HFFc6 (cell line): ENCODE measurements at regions not wholly inside any gene's neighbourhood (a gene's known extent, or its start where the extent isn't known, plus 50 kb on each side); places are given as distances from the start of the nearest gene placed in this dataset.

Source experiments
- DNase-seq: peaks from one replicate; pipeline ENCODE4 v3.0.0-alpha.2; 2018
- H3K27ac Mint-ChIP-seq: 2 replicates; pipeline ENCODE4 v1.8.0; 2020; ENCODE audit warnings: mild to moderate bottlenecking, mixed read lengths
- H3K27me3 Mint-ChIP-seq: 2 replicates; pipeline ENCODE4 v1.8.0; 2021; ENCODE audit warnings: mild to moderate bottlenecking, moderate library complexity, mixed read lengths; ENCODE audit not compliant: insufficient read depth
- H3K36me3 Mint-ChIP-seq: 2 replicates; pipeline ENCODE4 v1.8.0; 2021; ENCODE audit warnings: low read depth, mixed read lengths
- H3K4me1 Mint-ChIP-seq: 2 replicates; pipeline ENCODE4 v1.8.0; 2020; ENCODE audit warnings: low read depth, mixed read lengths
- H3K4me3 Mint-ChIP-seq: 2 replicates; pipeline ENCODE4 v1.8.0; 2020; ENCODE audit warnings: mild to moderate bottlenecking, moderate library complexity, mixed read lengths
- H3K9me3 Mint-ChIP-seq: 2 replicates; pipeline ENCODE4 v1.8.0; 2020; ENCODE audit warnings: mild to moderate bottlenecking, mixed read lengths
- TF ChIP-seq, protein P1 (sequence below): fragments of 200-600 bp; sonication (generic); IDR thresholded peaks from 2 replicates; pipeline ENCODE4 v1.5.0; 2021; ENCODE audit warnings: antibody characterized with exemption, mild to moderate bottlenecking

DNA sequence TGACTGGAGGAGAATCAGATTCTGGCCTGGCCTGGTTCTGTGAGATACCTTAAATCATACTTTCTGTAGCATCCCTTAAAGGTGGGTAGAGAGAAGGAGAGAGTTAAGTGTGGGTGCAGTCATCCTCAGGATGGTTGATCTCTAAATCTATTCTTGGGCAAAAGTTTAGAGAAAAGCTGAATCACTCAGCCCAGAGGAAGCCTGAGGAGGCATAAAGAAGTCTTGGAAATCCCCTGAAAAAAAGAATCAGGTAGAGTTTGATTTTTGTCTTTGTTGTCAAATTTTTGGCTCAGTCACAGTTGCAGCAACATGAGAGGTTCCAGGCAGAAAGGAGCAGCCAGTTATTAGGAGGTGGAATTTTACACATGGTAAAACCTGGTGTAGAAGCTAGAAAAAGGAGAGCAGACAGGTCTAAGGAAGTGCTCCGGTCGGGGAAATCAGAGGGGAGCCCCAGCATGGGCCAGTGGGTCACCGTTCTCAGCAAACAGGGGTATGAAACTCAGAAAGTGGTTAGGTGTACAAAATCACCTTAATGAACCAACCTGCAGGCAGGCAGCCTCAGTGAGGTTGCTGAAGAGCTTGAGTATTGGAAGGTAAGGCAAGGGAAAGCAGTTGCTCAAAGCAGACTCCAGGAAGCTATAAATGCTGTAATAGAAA, 116.2 kb upstream of the CNTLN start:
- no peak for DNase-seq
- Mint-ChIP-seq H3K4me1 (peaks cover 30% of the 10 kb centered on the region), H3K27me3 (no peaks in the 10 kb centered on the region), H3K9me3 (peaks cover 4% of the 10 kb centered on the region; the same call in 1 of the 2 replicates), H3K4me3 (peak overlapping the region; percentile 76), H3K36me3 (peaks cover under 1% of the 10 kb centered on the region; the same call in 1 of the 2 replicates), H3K27ac (peak overlapping the region; percentile 94)
- TF ChIP-seq, protein P1, sequence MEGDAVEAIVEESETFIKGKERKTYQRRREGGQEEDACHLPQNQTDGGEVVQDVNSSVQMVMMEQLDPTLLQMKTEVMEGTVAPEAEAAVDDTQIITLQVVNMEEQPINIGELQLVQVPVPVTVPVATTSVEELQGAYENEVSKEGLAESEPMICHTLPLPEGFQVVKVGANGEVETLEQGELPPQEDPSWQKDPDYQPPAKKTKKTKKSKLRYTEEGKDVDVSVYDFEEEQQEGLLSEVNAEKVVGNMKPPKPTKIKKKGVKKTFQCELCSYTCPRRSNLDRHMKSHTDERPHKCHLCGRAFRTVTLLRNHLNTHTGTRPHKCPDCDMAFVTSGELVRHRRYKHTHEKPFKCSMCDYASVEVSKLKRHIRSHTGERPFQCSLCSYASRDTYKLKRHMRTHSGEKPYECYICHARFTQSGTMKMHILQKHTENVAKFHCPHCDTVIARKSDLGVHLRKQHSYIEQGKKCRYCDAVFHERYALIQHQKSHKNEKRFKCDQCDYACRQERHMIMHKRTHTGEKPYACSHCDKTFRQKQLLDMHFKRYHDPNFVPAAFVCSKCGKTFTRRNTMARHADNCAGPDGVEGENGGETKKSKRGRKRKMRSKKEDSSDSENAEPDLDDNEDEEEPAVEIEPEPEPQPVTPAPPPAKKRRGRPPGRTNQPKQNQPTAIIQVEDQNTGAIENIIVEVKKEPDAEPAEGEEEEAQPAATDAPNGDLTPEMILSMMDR, result no peak

DNA sequence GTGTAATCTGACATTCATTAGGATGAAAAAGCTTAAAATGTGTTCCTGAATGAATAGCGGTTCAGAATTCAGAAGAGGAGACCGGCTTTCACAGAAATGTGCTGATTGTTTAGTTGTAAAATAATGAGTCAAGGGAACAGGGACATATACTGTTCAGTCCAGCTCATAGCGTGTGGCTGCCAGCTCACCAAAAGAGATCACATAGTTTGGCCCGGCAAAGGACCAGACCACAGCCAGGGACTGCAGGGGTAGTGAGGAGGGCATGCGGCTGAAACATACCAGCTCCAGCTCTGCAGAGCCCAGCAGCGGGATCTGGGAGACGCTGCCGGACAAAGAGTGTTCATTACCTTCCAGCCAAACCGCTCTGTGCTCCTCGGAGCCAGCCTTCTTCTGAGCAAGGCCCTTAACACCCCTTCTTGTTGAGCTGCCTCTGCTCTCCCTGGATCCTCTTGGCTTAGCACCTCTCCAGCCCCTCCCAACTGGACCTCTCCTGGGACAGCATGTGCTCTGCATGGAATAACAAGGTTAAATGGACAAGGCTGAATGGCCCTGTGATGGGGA, 116.8 kb upstream of the CNTLN start:
- Mint-ChIP-seq H3K4me3 (peak overlapping the region; percentile 76), H3K4me1 (peaks cover 30% of the 10 kb centered on the region), H3K27me3 (no peaks in the 10 kb centered on the region; the same call in 1 of the 2 replicates), H3K9me3 (no peaks in the 10 kb centered on the region), H3K27ac (peak overlapping the region; percentile 94), H3K36me3 (no peaks in the 10 kb centered on the region)
- TF ChIP-seq, protein P1, result no peak
- peak; percentile 88 for DNase-seq

DNA sequence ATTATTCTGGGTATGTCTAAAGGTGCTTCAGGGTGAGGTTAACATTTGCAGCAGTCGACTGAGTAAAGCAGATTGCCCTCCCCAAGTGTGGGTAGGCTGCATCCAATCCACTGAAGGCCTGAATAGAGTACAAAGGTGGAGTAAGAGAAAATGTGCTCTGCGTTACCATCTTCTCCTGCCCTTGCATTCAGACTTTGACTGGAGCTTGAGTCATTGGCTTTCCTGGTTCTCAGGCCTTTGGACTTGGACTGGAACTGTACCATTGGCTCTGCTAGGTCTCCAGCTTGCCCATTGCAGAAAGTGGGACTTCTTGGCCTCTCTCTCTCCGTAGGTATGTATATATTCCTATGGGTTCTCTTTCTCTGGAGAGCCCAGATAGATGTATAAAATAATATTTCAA, 120.9 kb upstream of the CNTLN start:
- no peaks in the 10 kb centered on the region for H3K36me3 Mint-ChIP-seq
- H3K9me3 Mint-ChIP-seq, result no peaks in the 10 kb centered on the region
- DNase-seq, result no peak
- no peak overlapping the region for H3K27ac Mint-ChIP-seq
- H3K4me3 Mint-ChIP-seq, result no peak overlapping the region
- TF ChIP-seq, protein P1, result no peak
- H3K4me1 Mint-ChIP-seq, result peaks cover 22% of the 10 kb centered on the region
- H3K27me3 Mint-ChIP-seq, result no peaks in the 10 kb centered on the region; the same call in 1 of the 2 replicates

DNA sequence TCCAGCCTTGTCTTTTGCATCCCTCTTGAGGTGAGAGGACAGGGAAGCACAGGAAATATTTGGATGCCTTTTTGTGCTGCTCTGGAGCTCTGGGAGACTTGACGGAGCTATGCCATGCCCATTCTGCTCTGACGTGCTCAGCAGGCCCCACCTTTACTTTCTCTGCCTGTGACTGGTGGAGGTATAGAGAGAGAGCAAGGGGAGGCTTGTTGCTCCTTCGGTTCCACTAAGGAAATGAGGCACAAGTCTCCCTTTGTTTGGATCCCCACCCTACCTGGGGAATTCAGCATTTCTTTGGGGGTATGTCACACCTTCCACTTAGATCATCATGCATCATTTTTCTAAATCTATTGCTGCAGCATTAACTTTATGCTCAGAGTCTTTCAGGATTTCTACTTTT, 121.8 kb upstream of the CNTLN start:
- Mint-ChIP-seq H3K36me3 (no peaks in the 10 kb centered on the region), H3K27ac (no peak overlapping the region), H3K9me3 (no peaks in the 10 kb centered on the region), H3K4me1 (peaks cover 13% of the 10 kb centered on the region), H3K4me3 (no peak overlapping the region), H3K27me3 (no peaks in the 10 kb centered on the region; the same call in 1 of the 2 replicates)
- DNase-seq, result no peak
- TF ChIP-seq, protein P1, result no peak

DNA sequence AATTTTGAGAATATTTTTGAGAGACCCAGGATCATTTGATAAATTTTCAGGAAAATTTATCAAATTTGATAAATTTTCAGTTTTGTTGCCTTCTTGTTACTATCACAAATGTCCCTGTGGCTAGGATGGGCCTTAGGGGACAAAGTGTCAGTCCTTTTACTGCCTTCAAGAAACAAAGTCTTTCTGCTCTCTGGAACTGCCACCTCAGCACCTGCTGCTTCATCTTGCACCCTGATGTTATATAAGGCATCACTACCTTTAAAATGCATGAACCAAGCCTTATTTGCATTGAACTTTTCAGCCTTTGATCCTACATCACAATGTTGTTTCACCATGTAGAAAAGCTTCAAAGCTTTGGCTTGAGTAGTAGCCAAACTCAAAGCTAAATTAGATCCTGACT, 123.0 kb upstream of the CNTLN start:
- Mint-ChIP-seq H3K27ac (no peak overlapping the region), H3K4me3 (no peak overlapping the region), H3K27me3 (no peaks in the 10 kb centered on the region; the same call in 1 of the 2 replicates), H3K9me3 (no peaks in the 10 kb centered on the region), H3K4me1 (peaks cover 5% of the 10 kb centered on the region), H3K36me3 (no peaks in the 10 kb centered on the region)
- TF ChIP-seq, protein P1, result no peak
- no peak for DNase-seq
